GM06990 (cell line): ENCODE measurements at regions not wholly inside any gene's neighbourhood (a gene's known extent, or its start where the extent isn't known, plus 50 kb on each side); places are given as distances from the start of the nearest gene placed in this dataset.

ENCODE experiments used
- DNase-seq: peaks from one replicate; pipeline ENCODE4 v3.0.0-alpha.2; 2011; ENCODE audit not compliant: insufficient read length; ENCODE audit errors: extremely low read depth
- H3K27me3 ChIP-seq: replicated peaks from 2 replicates; pipeline ENCODE4 v1.6.0; 2011; ENCODE audit warnings: low read length; ENCODE audit not compliant: control insufficient read depth, insufficient read depth
- H3K36me3 ChIP-seq: 2 replicates; pipeline ENCODE4 v1.5.1; 2011; ENCODE audit warnings: low read length; ENCODE audit not compliant: control insufficient read depth, insufficient read depth
- H3K4me3 ChIP-seq: replicated peaks from 2 replicates; pipeline ENCODE4 v1.5.1; 2011; ENCODE audit warnings: low read depth, mild to moderate bottlenecking, control low read depth, low read length
- TF ChIP-seq, protein P1 (sequence below): IDR thresholded peaks from 2 replicates; pipeline ENCODE4 v1.5.1; 2011; ENCODE audit warnings: low read length, control low read depth, mild to moderate bottlenecking, inconsistent platforms; ENCODE audit not compliant: insufficient read depth, poor library complexity, severe bottlenecking

DNA sequence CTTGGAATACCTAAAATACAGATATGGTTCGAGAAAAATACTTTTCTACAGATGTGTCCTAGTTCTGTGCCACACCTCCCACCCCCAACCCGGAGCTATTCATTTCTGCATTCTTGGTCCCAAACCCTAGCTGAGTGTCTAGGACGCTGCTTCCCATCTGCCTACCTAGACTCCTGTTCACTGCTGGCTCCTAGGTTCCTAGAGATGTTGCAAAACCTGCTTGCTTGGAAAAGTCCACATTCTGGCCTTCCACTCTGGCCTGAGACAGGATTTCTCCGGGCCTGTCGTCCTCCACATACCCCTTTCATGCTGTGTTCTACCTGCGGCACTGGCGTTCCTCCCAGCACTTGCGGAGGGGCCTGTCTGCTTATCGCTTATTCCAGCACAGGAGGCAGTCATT, 165.8 kb upstream of the CTTNBP2NL start:
- no peaks in the 10 kb centered on the region; the same call in 1 of the 2 replicates for H3K27me3 ChIP-seq
- TF ChIP-seq, protein P1, sequence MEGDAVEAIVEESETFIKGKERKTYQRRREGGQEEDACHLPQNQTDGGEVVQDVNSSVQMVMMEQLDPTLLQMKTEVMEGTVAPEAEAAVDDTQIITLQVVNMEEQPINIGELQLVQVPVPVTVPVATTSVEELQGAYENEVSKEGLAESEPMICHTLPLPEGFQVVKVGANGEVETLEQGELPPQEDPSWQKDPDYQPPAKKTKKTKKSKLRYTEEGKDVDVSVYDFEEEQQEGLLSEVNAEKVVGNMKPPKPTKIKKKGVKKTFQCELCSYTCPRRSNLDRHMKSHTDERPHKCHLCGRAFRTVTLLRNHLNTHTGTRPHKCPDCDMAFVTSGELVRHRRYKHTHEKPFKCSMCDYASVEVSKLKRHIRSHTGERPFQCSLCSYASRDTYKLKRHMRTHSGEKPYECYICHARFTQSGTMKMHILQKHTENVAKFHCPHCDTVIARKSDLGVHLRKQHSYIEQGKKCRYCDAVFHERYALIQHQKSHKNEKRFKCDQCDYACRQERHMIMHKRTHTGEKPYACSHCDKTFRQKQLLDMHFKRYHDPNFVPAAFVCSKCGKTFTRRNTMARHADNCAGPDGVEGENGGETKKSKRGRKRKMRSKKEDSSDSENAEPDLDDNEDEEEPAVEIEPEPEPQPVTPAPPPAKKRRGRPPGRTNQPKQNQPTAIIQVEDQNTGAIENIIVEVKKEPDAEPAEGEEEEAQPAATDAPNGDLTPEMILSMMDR: no peak

DNA sequence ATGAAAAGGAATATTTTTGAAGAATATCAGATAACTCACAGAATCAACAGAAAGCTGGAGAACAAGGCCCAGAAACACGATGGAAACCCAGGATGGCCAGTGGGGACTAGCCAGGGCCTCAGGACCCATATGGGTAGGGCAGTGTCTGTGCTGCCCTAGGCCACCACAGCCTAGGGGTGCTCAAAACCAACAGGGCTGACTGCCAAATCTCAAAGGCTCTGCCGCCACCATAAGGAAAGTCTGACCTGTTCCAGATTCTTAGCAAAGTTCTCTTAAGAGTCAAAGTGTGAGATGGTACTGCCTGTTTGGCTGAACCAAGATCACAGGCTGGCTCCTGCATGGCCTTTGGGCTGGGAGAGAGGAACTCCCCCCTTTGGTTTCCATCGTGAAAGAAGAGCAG, 164.7 kb upstream of the CTTNBP2NL start:
- Histone ChIP-seq H3K36me3 (no peaks in the 10 kb centered on the region), H3K27me3 (no peaks in the 10 kb centered on the region; the same call in 1 of the 2 replicates), H3K4me3 (no peak overlapping the region)
- TF ChIP-seq, protein P1: no peak
- DNase-seq: no peak

More for the DNA sequence above, 165.8 kb upstream of the CTTNBP2NL start:
- H3K36me3 ChIP-seq: no peaks in the 10 kb centered on the region
- H3K4me3 ChIP-seq: no peak overlapping the region
- no peak for DNase-seq

DNA sequence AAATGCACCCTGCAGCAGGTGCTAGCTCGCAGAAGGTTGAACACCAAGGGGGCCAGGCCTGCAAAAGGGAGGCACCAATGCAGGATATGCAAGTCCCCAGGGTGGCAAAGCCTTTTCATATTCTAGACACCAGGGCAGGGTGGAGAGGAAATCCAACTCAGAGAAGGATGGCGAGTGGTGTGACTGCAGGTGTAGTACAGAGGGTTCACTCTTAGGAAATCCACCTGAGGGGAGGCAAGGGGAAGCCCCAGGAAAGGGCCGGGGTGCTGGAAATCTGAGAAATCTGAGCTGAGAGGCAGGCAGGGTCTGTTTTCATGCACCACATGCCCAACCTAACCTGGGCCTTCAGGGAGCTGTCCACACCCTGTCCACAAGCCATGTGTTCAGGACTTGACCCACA, 163.2 kb upstream of the CTTNBP2NL start:
- Histone ChIP-seq H3K27me3 (no peaks in the 10 kb centered on the region; the same call in 1 of the 2 replicates), H3K4me3 (no peak overlapping the region), H3K36me3 (no peaks in the 10 kb centered on the region)
- no peak for DNase-seq
- TF ChIP-seq, protein P1: no peak

DNA sequence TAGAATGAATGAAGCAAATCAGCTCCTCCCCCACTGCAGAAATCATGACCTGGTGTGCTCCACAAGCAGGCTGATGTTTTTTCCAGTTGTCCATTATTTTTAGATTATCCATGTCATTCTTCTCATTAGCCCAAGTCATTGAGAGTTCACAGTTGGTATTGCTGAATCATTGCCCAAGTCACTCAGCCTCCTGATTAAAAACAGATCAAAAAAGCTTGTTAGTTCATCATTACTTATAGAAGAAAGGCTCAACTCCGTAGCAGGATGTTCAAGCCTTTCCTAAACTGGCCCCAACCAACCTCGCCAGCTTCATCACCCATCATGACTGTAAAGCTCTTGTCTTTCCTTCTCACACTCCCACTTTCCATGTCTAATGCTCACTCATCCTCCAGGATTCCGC, 161.3 kb upstream of the CTTNBP2NL start:
- H3K36me3 ChIP-seq: no peaks in the 10 kb centered on the region
- H3K27me3 ChIP-seq: no peaks in the 10 kb centered on the region; the same call in 1 of the 2 replicates
- TF ChIP-seq, protein P1: no peak
- DNase-seq: no peak
- no peak overlapping the region for H3K4me3 ChIP-seq

DNA sequence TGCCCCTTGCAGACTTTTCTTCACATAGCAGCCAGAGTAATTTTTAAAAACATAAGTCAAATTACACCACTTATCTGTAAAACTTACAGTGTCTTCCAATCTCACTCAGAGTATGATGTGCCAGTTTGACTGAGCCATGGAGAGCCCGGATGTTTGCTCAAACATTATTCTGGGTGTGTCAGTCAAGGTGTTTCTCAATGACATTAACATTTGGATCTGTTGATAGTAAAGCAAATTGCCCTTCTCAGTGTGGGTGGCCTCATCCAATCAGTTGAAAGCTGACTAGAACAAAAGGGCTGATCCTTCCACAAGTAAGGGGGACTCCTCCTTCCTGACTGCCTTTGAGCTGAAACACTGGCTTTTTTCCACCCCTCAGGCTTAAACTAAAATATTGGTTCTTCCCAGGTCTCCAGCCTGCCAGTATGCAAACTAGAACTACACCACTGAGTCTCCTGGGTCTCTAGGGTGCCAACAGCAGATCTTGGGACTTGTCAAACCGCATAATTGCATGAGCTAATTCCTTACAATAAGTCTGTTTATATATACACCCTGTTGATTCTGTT, 157.9 kb upstream of the CTTNBP2NL start:
- DNase-seq: no peak
- Histone ChIP-seq H3K4me3 (no peak overlapping the region), H3K27me3 (no peaks in the 10 kb centered on the region), H3K36me3 (no peaks in the 10 kb centered on the region)
- TF ChIP-seq, protein P1: no peak
